ENCODE measurements at regions not wholly inside any gene's neighbourhood (a gene's known extent, or its start where the extent isn't known, plus 50 kb on each side); places are given as distances from the start of the nearest gene placed in this dataset.
"Not testable (repeated sequence)": the region's sequence is repeated elsewhere in the genome, so short reads cannot be mapped to it uniquely, and the experiment has no call there.

DNA sequence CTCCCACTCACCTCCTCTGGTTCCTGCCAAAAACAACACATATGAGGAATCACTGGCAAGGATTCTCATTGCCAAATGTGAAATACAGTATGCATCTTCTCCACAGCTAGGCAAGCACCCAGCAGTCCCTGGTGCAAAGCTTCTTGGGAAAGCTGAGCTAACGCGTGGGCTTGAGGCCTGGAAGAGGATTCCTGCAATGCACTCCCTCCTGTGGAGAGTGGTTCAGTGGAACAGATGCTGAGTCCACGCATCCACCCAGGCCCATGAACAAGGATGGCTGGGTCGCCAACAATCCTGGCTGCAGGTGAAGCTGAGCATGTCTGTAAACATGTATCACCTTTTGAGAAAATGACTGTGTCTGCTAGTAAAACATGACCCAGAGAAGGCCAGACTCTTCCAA is 113.2 kb upstream of the CHST15 start:
- no peak for DNase-seq

DNA sequence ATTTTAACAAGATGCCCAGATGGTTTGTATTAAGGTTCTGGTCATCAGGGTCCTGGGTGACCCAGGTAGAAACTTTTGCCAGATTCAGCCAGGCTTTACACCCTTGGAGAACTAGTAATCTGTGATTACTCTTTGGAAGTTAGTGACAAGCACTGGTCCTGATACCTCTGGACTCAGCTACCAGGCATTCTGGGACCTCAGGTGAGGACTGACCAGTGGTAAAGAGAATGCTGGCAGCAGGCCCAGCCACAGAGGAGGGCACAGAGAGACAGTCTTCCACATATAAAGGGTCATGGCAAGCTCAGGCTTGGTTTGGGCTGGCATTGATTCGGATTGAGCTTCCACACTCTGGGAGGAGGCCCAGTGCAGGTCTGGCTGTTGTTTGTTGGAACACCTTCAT is 112.0 kb upstream of the CHST15 start:
- no peak for DNase-seq

DNA sequence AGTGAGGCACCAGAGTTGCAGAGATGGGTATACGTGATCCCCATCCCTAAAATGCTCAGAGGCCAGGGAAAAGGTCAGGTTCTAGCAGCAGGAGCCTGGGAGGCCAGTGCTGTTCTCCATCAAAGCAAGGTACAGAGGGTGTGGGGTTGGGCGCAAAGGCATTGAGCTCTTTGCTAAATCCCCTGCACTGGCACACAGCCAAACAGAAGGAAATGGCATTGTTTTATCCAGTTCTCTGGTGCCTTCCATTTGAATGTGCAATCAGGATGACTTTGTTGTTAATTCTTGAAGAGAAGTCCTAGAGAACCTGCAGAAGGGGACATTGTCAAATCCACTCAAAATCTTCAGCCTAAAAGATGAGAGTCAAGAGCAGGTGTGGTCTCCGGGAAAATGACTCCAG is 111.3 kb upstream of the CHST15 start:
- no peak for DNase-seq

DNA sequence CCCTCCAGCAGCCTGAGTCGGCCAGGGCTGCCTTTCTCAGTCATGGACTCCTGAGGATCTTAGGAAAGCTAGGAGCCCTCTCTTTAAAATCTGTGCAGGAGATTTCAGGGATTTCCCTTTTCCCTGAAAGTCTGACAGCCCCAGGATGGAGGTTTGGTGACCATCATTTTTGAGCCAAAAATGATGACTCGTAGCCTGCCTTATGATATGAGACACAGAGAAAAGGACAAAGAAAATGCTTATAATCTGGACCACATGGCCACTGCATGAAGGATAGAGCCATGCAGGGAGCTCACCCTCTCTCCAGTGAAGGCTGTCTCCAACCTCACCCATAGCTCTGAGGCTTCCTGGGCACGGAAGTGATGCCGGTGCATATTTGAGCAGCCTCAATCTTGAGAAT is 106.6 kb upstream of the CHST15 start:
- DNase-seq = no peak

DNA sequence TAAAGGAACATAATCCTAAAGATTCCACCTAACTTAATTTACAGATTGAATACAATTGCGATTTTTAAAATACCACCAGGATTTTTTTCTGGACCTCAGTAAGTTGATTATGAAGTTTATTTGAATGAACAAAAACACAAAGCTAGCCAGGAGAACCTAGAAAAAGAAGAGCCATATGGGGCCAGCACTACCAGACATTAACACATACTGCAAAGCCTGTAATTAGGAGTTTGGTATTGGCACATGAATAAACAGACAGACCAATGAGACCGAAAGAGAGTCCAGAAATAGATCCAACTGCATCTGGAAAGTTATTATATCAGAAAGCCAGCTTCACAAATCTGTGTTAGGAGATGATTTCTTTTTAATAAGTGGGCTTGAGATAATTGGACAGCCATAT is 105.5 kb upstream of the CHST15 start:
- DNase-seq = no peak

DNA sequence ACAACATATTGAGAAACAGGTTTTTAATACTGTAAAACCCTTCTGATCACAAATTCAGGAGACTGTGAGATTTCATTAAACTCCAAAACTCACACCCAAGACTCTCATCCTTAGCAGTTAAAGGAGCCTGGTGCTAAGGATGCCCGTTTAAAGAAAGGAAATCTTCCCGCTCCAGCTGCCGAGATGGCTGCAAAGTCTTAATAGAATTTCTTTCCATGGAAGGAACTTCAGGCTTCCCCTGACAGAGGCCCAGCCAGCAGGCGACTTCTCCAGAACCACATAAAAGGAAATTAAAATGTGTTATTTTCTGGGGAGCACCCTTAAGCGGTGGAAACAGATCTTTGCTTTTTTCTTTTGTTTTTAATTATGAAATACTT is 104.7 kb upstream of the CHST15 start:
- DNase-seq = no peak

DNA sequence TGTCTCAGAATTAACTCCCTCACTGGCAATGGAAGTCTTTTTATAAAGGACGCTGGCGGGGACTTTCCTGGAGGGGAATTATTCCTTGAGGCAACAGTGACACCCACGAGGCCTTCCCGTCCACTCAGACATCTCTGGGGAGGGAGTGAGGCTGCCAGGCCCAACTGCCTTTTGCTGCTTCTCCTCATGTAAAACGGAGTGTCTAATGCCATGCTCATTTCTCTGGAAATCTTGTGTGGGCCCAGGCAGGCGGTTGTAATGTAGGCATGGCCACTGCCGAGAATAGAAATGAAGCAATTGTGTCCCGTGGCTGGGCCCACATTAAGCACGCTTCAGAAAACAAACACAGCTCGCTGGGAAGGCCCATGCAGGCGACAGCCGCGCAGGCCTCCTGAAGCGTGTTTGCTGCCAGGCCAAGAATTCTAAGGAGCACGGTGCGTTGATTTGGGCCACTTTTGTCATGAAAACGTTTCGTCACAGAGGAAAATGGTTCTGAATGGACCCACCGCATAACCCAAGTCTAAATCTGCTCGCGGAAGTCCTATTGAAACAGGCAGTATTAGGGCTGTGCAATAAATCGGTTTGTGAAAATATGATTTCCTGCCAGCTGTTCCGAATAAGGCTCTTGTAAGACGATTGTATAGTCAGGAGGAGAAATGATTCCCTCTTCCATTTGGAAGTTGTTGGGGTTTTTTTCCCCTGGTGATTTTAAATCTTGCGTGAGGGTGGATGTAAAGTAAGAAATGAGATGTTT is 104.2 kb upstream of the CHST15 start:
- no peak for DNase-seq

DNA sequence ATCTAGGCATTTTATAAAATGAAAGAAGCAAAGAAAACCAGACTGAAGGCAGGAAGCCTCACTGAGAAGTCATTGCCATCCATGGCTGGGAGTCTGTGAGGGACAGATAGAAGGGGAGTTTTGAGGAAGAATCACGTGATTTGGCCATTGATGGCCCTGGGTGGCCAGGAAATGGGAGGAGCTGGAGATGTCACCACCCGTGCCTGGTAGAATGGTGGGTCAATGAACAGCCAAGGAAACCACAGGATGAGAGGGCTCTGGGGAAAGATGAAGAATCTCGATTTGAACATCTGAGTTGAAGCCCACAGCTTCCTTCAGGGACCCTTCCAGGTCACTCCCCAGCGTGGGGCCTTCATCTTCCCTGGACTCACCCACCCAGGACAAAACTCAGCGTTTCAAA is 103.3 kb upstream of the CHST15 start:
- DNase-seq = no peak

DNA sequence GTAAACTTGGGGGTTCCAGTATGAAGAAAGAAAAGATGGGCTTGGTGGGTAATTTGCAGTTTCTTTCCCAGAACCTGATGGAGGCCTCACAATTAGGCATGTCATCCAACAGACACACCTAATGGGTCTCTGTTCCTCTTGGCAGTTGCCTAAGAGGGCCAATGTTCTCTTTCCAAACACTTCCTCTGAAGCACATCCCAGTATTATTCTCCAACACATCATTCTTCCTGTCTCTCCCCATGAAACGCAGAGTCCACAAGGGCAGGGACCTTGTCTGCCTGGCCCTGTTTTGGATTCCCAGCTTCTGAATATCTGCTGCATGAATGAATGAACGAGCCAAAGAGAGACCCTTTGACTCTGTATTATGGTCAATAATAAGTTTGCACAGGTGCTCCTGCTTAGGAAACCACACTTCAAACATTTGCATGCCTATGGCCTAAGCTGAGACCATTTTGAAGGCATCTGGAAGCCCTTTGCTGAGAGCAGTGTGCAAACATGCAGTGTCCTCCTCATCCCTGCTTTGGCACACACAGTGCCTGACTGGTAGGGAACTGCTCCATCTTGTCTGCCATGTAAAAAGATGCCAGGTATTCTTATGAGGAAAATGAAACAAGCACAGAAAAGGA is 100.9 kb upstream of the CHST15 start:
- no peak for DNase-seq

DNA sequence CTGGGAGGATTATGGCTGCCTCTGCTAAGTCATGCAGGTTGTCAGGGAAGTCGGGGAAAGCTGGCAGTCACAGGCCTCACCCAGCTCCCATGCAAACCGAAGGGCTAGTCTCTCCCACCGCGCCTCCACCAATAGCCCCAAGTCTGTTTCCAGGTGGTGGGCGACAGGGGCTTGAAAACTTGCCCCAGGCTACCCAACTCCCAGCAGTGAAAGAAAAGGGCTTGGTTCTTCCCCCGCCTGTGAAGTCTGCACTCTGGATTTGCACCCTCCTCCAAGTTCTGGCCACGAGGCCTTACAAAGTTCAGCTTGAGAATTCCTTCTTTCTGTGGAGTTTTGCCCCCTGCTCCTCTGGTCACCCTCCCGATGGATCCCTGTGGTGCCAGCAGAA is 99.9 kb upstream of the CHST15 start:
- DNase-seq = no peak

DNA sequence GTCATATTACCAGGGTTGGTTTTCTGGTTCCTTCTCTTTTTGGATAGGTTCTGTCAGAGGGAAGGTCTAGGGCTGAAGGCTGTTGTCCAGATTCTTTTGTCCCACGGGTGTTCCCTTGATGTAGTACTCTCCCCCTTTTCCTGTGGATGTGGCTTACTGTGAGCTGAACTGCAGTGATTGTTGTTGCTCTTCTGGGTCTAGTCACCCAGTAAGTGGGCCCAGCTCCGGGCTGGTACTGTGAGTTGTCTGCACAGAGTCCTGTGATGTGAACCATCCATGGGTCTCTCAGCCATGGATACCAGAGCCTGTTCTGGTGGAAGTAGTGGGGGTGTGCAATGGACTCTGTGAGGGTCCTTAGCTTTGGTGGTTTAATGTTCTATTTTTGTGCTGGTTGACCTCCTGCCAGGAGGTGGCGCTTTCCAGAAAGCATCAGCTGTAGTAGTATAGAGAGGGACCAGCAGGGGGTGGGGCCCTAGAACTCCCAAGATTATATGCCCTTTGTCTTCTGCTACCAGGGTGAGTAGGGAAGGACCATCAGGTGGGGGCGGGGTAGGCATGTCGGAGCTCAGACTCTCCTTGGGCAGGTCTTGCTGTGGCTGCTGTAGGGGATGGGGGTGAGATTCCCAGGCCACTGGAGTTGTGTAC is 99.4 kb upstream of the CHST15 start:
- DNase-seq = not testable (repeated sequence)

DNA sequence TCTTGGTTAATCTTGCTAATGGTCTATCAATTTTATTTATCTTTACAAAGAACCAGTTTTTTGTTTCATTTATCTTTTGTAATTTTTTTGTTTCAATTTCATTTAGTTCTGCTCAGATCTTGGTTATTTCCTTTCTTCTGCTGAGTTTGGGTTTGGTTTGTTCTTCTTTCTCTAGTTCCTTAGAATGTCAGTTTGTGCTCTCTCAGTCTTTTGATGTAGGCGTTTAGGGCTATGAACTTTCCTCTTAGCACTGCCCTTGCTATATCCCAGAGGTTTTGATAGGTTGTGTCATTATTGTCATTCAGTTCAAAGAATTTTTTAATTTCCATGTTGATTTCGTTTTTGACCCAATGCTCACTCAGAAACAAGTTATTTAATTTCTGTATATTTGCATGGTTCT is 97.1 kb upstream of the CHST15 start:
- DNase-seq = not testable (repeated sequence)

DNA sequence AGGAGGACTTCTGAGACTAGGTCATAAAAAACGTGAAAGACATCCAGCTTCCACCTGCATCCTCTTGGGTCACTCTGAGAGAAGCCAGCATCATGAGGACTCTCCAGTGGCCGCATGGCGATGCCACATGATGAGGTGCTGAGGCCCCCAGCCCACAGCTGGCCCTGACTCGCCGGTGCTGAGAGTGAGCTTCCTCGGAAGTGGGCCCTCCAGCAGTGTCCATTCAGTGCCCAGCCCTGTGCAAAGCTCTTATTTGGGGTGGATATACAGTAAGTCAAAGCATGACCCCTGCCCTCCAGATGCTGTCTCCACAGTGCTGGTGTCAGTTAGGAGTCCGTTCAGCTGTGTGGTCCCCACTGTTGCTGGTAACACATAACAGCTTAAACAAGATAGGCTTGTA is 93.6 kb upstream of the CHST15 start:
- DNase-seq = no peak

DNA sequence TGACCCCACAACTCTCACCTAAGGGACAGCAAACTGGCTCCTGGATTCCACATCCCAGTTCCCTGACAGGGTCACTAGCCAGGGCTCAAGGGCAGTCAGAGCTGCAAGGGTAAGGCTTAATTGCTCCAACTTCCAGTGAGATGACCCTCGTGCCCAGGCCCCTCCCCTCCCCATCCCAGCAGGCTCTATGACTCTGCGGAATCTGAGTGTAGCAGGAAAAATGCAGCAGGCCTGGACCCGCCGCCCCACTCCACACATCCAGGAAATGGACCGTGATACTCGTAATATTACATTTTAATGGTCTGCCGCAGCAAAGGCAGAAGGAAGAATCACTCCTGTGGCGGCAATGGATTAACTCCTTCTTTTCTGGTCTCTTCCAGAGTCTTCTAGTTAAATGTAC is 91.7 kb upstream of the CHST15 start:
- no peak for DNase-seq

DNA sequence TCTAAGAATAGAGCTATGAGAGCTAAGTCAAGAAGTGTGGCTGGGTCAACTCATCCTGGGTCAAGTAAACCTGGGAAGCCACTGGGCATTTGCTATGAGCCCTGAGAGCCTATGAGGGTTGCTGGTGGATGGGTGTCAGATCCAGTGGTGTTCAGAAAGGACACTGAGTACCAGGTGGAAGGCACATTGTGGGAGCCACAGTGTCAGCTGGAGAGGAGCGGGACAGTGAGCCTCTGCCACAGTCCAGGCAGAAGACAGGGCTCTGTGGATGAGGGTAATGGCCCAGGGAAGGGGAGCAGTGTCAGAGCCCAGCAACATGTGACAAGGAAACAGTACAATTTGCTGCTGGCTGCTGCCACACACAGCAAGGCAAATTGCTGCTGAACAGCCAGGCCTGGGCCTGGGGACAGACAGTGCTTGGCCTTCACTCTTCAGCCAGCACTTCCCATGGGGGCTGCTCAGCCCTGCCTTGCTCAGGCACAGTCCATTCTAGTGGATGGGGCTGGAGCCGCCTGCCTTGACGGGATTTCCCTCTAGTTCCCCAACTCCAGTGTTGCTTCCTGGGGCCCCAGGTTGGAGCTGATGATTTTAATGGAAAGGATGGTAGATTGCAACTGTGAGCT is 90.9 kb upstream of the CHST15 start:
- DNase-seq = no peak

DNA sequence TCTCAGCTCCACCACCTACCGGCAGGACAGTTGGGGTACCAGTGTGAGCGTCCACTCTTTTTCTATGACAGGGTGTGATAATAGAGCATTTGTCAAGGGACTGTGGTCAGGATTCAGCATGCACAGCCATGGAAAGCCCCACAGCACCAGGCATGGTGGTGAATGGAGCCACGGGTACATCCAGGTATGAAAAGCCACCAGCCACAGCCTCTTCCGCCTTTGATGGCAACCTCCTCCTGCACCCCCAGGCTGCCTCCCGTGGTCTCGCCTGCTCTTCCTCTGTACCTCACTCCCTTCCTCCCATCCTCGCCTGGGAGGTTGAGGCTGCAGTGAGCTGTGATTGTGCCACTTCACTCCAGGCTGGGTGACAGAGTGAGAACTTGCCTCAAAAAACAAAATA is 90.2 kb upstream of the CHST15 start:
- DNase-seq = no peak

DNA sequence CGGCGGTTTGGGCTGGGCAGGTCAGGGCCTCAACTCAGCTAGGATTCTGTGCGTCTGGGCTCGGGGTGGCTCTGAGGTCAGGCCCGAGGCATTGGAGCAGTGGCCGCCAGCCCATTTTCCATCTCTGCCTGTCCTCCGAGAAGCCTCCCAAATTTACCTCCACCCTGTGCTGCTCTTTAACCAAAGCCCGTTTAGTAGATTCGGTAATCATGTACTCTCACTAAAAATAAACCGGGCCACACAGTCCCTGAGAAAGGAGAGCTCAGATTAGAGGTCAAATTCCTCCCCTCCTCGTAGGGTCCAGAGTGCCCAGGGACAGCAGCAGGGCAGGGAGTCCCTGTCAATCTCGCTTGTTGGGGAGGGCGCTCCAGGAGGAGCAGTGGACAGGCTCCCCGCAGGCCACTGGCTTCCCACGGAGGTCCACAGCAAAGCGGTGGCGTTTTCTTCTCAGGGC is 88.7 kb upstream of the CHST15 start:
- DNase-seq = no peak

DNA sequence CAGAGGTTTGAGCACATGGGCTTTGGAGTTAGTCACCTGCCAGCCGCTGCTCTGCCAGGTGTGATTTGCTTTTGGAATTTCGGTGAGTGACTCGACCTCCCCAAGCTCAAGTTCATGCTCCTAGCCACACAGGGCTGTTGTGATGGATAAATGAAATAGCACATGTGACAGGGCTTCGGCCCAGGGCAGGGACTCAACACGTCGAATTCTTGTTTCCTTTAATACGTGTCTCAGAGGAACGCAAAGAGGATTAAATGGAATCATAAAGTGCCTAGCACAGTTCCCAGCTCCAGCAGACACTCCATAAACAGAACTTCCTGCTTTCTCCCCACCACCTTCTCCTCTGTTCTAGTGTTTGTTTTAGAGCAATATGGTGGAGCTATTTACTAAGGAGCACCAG is 88.3 kb upstream of the CHST15 start:
- no peak for DNase-seq

DNA sequence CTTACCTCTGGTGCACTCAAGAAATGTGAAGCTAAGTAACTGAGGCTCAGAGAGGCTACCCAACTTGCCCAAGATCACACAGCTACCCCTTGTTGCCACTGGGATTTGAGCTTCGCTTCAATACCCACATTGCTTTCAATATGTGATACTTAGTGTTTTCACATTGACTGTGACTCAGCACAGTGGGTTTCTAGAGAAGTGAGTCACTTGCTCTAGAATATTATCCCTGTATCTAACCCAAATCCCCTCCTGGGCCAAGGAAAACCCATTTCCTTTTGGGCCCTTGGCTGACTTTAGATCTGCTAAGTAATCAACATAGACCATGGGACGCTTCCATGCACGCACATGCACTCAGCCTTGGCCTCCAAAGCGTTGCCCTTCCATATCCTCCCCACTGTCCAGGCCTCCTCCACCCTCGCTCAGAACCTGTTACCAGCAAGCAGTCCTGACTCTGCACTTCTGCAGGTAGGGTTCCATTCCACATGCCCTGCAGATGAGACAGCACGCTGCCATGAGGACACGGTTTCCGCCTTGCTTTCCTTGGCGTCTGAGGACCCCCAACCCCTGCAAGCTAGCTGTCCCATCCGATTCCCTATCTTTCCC is 87.7 kb upstream of the CHST15 start:
- no peak for DNase-seq

DNA sequence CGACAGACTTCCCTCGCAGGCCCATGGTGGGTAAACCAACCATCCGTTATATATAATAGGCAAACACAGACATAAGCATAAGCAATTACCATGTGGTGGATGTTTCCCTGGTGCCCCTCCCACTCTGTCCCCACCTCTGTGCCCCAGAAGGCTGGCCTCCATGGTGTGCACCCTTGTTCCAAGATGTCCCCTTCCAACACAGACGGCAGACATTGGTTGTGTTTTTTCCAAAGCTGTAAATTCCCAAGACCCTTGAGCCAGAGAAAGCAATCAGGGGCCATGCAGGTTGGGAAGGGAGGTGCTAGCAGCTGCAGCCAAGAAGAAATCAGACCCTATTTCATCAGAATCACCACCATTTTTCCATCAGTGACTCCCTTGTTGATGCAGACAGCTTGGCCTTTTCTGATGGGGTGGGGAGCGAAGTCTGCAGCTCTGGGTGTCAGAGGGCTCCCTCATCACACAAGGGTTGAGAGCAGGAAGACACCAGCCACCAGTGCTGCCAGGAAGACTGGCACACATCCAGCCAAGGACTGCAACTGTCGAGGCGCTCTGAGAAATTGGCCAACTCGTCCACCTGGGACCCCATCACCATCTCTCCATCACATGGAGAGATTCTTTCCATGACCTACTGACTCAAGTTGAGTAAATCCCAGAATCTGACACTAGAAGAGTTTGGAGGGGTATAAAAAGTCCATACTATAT is 86.8 kb upstream of the CHST15 start:
- no peak for DNase-seq

DNA sequence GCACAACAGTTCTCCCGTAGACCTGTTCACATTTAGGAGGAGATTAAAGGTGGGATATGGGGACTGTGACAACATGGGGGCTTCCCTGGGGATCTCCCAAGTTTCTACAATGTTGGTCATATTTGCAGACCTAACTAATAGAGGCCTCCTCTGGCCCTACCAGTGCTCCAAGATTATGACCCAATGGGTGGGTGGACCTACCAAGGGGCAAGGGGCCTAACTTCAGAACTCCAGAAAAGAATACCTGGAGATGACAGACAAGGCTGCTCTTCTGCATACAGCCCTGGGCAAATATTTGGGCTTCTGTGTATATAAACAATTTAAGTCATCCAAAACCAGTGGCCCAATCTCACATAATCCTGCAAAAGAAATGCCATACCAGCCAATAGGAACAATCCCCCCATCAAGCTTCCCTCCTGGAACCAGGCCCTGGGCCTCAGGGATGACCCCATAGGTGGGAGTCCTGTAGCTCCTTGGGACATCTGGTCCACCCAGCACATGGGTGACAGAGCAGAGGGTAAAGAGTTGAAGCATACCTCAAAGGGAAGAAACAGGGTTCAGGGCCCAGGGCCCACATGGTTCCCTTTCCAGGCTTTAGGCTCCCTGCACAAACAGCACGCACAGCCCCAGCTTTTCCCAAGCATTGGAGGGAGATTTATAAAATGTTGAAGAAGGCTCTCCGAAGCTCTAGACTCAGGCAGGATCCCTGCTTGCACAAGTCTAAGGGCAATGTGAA is 86.1 kb upstream of the CHST15 start:
- no peak for DNase-seq

DNA sequence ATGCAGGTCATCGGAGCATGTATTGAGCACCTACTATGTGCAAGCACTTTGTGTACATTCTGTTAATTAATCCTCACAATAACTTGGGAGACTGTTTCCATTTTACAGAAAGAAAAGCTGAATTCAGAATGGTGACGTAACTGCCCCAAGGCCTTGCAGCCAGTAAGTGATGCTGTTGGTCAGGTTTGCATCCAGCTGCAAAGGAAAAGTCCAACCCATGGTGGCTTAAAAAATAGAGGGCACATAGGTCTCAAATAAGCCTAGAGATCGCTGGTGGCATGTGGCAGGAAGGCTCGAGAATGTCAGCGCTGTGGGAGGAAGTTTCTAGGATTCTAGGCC is 83.8 kb upstream of the CHST15 start:
- DNase-seq = no peak

Data from NCI-H1694 (cell line).